Erythroblast (primary cell): ENCODE measurements at regions not wholly inside any gene's neighbourhood (a gene's known extent, or its start where the extent isn't known, plus 50 kb on each side); places are given as distances from the start of the nearest gene placed in this dataset.
"Not testable (repeated sequence)": the region's sequence is repeated elsewhere in the genome, so short reads cannot be mapped to it uniquely, and the experiment has no call there.

ENCODE experiments used
- DNase-seq, 2 experiments: peaks; one replicate each; lab custom pipeline; 2025; lab: John Stamatoyannopoulos, UW
- GATA1 ChIP-seq: IDR thresholded peaks from 2 replicates; pipeline ENCODE4 v1.6.1; 2011; ENCODE audit warnings: low read depth, mild to moderate bottlenecking, control low read depth, low read length, moderate library complexity
- POLR2A ChIP-seq: IDR thresholded peaks from 2 replicates; pipeline ENCODE4 v1.6.1; 2011; ENCODE audit warnings: mild to moderate bottlenecking, low read length

DNA sequence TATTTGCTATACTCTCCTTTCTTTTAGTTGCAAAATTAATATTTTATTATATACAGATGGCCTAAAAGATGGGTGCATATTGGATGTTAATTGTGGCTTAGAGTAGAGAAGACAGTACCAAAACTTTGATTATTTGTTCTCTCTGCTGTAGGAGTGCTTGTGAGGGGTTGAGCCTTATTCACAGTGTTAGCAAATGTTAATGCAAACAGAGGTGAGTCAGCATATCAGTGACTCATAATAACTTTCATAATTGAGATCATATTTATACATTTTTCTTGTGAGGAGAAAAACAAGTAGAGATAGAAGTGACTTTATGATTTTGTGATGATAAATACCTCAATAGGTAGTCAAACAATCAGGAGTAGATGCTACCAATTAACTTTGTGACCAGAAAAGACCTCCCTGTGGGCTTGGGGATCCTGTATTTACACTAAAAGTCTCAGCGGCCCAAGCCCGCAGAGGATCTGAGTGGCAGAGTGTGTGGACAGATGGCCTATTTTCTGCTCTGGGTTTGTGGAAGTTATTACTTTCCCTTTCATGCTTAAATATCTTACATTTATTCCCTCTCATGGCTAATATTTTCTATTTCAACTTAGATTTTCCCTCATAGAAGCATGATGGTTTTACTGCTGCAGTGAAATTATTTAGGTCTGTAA lies 226.5 kb downstream of the TAF11L14 start:
- TF ChIP-seq GATA1 (no peak), POLR2A (no peak)
- no peak for DNase-seq

- DNase-seq: not testable (repeated sequence)
These were observed 230.6 kb downstream of the TAF11L14 start for GRCh38 chr5:17864903-17865302.

GRCh38 chr5:17865966-17866365 lies 231.7 kb downstream of the TAF11L14 start:
- not testable (repeated sequence) for DNase-seq

GRCh38 chr5:17872204-17872603 lies 237.9 kb downstream of the TAF11L14 start:
- DNase-seq: no peak
- TF ChIP-seq POLR2A (no peak), GATA1 (no peak)

DNA sequence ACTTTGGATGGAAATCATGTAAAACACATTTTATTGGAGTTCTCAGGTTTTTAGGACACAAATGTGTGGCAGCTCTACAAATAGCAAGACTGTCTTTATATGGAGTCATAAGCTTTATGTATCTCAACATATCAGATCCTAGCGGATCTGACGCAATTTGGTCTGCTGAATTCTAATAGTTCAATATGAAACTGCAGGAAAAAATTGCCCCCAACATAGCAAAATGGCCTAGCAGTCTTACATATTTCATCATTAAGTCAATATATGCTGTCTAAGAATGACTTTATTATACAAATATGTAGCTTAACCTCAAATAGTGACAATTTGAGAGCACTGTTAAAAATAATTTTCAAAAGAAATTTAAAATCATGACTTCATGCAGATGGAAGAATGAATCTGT lies 244.3 kb downstream of the TAF11L14 start:
- TF ChIP-seq POLR2A: no peak
- no peak for TF ChIP-seq GATA1
- DNase-seq: no peak

GRCh38 chr5:17879276-17879675 lies 245.0 kb downstream of the TAF11L14 start:
- no peak for TF ChIP-seq GATA1
- no peak for TF ChIP-seq POLR2A
- DNase-seq: no peak

DNA sequence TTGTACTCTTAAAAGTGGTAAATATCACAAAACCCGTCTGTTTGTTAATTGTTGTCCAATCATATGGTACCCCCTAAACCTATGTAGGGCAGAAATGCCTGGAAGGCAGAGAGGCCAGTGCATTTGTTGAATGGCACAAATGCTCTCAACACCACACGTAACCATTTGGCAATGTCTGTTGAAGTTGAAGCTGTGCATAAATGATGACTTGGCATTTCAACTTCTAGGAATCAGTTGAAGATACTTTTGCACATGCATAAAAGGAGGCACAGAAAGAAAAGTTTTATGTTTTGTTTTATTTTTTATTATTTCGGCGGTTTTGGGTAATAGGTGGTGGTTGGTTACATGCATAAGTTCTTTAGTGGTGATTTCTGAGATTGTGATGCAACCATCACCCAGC lies 246.6 kb downstream of the TAF11L14 start:
- no peak for DNase-seq
- TF ChIP-seq GATA1 (no peak), POLR2A (no peak)

DNA sequence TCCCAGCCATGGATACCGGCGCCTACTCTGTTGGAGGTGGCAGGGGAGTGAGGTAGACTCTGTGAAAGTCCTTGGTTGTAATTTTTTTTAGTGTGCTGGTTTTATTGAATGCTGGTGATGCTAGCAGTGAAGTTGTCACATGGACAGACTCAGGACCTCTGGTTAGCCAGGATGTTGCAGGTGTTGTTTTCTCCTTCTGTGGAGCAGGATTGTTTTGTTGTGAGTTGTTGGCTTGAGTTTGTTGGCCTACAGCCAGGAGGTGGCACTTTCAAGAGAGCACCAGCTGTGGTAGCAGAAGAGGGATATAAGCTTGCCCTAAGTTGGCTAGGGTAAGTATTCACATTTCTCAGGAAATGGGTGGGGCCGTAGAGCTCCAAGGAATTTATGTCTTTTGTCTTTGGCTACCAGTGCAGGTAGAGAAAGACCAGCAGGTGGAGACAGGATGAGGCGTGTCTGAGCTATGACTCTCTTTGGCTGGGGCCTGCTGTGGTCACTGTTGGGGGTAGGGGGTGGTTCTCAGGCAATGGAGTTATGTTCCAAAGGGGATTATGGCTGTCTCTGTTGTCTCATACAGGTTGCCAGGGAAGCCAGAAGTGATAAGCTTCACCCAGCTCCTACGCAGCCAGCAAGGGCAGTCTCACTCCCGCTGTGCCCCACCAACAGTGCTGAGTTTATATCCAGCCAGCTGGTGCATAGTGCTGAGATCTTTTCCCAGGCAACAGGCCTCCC lies 248.7 kb downstream of the TAF11L14 start:
- TF ChIP-seq POLR2A (no peak), GATA1 (no peak)
- DNase-seq: no peak

GRCh38 chr5:17888155-17888554 lies 253.9 kb downstream of the TAF11L14 start:
- TF ChIP-seq GATA1: no peak
- TF ChIP-seq POLR2A: no peak
- no peak for DNase-seq

- DNase-seq: no peak
- TF ChIP-seq POLR2A: no peak
These were observed 256.2 kb downstream of the TAF11L14 start for GRCh38 chr5:17890501-17890900.

DNA sequence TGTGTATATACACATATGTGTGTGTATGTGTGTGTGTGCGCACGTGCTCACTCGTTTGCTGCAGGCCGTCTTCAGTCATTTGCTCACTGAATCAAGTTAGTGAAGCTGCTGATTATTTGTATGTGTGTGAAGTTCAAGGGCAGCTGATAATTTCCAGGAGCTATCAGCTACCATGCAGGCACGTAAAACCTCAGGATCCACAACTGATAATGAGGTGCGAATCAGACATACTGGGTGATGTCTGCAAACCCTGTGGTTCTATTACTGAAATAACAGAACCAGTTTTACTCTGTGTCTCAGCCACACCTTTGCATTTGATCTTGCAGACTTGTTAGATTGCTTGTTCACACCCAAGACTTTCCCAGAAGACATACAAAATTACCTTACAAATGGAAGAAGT lies 257.6 kb downstream of the TAF11L14 start:
- TF ChIP-seq GATA1 (no peak), POLR2A (no peak)
- no peak for DNase-seq

GRCh38 chr5:17893026-17893635 lies 258.9 kb downstream of the TAF11L14 start:
- no peak for TF ChIP-seq GATA1
- TF ChIP-seq POLR2A: no peak
- no peak for DNase-seq

GRCh38 chr5:17895288-17896033 lies 261.2 kb downstream of the TAF11L14 start:
- DNase-seq: no peak

DNA sequence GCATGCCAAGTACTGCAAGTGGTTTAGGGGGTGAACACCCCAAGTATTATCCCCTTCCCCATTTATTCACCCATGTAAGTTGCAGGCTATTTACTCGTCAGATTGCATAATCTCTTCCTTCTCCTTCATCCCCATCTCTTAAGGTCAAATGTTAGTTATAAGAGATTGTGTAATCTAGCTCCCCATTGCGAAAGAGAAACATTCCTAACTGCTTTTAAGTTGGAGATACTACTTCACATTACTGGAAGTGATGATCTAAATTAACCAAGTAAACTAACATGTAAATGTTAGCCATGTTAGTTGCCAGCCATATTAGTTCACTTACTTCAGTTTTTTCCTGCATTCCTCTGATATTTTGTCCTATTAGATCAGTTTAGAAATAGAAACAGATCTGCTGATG lies 262.3 kb downstream of the TAF11L14 start:
- DNase-seq: no peak
- TF ChIP-seq GATA1: no peak
- no peak for TF ChIP-seq POLR2A

More at GRCh38 chr5:17895288-17896033, 261.2 kb downstream of the TAF11L14 start:
- TF ChIP-seq GATA1 (no peak), POLR2A (no peak)

- no peak for DNase-seq
- TF ChIP-seq POLR2A (no peak), GATA1 (no peak)
These were observed 263.5 kb downstream of the TAF11L14 start for GRCh38 chr5:17897776-17898175.
